Hepatocyte (in vitro differentiated cells): ENCODE measurements at regions not wholly inside any gene's neighbourhood (a gene's known extent, or its start where the extent isn't known, plus 50 kb on each side); places are given as distances from the start of the nearest gene placed in this dataset.

ENCODE experiments used
- DNase-seq: peaks from one replicate; pipeline ENCODE4 v3.0.0-alpha.2; 2016; ENCODE audit warnings: low spot score
- H2AFZ ChIP-seq: fragments of 200-600 bp; sonication (generic); 2 replicates; pipeline ENCODE4 v1.6.0; 2016; ENCODE audit warnings: antibody characterized with exemption, mild to moderate bottlenecking
- H3K27ac ChIP-seq: fragments of 200-600 bp; sonication (generic); 2 replicates; pipeline ENCODE4 v1.5.1; 2016; ENCODE audit warnings: mild to moderate bottlenecking
- H3K27me3 ChIP-seq: fragments of 200-600 bp; sonication (generic); 2 replicates; pipeline ENCODE4 v1.6.1; 2016
- H3K36me3 ChIP-seq: fragments of 200-600 bp; sonication (generic); replicated peaks from 2 replicates; pipeline ENCODE4 v1.5.1; 2016; ENCODE audit warnings: low read depth; ENCODE audit not compliant: insufficient read depth
- H3K4me1 ChIP-seq: fragments of 200-600 bp; sonication (generic); 2 replicates; pipeline ENCODE4 v1.5.1; 2016; ENCODE audit warnings: mild to moderate bottlenecking, moderate library complexity; ENCODE audit not compliant: insufficient read depth
- H3K4me2 ChIP-seq: fragments of 200-600 bp; sonication (generic); 2 replicates; pipeline ENCODE4 v1.6.0; 2016
- H3K4me3 ChIP-seq: fragments of 200-600 bp; sonication (generic); 2 replicates; pipeline ENCODE4 v1.5.1; 2016; ENCODE audit warnings: mild to moderate bottlenecking
- H3K79me2 ChIP-seq: fragments of 200-600 bp; sonication (generic); 2 replicates; pipeline ENCODE4 v1.6.0; 2017; ENCODE audit warnings: mild to moderate bottlenecking
- H3K9me2 ChIP-seq: fragments of 200-600 bp; sonication (generic); replicated peaks from 2 replicates; pipeline ENCODE4 v1.6.0; 2017; ENCODE audit warnings: mild to moderate bottlenecking; ENCODE audit not compliant: insufficient read depth
- H3K9me3 ChIP-seq: fragments of 200-600 bp; sonication (generic); 2 replicates; pipeline ENCODE4 v1.5.1; 2016; ENCODE audit warnings: low read depth, mild to moderate bottlenecking
- H4K20me1 ChIP-seq: fragments of 200-600 bp; sonication (generic); 2 replicates; pipeline ENCODE4 v1.6.0; 2016; ENCODE audit warnings: mild to moderate bottlenecking; ENCODE audit not compliant: insufficient read depth, poor library complexity, severe bottlenecking
- CTCF ChIP-seq: fragments of 200-600 bp; sonication (generic); IDR thresholded peaks from 2 replicates; pipeline ENCODE4 v1.5.1; 2016; ENCODE audit warnings: antibody characterized with exemption, mild to moderate bottlenecking; ENCODE audit not compliant: poor library complexity
- EZH2 ChIP-seq: fragments of 200-600 bp; sonication (generic); IDR thresholded peaks from 2 replicates; pipeline ENCODE4 v1.6.1; 2016; ENCODE audit warnings: antibody characterized with exemption, mild to moderate bottlenecking, borderline replicate concordance
- EZH2phosphoT487 ChIP-seq: fragments of 200-600 bp; sonication (generic); IDR thresholded peaks from one replicate; pipeline ENCODE4 v1.6.1; 2018; ENCODE audit warnings: antibody characterized with exemption, mild to moderate bottlenecking, low read depth, moderate library complexity; ENCODE audit not compliant: unreplicated experiment, severe bottlenecking
- WGBS: methylation state at CpG from one replicate; pipeline ENCODE4 v1.1.6; 2016; ENCODE audit warnings: low lambda C conversion rate; ENCODE audit errors: missing lambda C conversion rate; 5-methylcytosine and 5-hydroxymethylcytosine counted together

- DNase-seq, result no peak
- no peak overlapping the region for H3K4me2 ChIP-seq
- no peak overlapping the region for H2AFZ ChIP-seq
- H3K79me2 ChIP-seq, result no peaks in the 10 kb centered on the region
- H3K36me3 ChIP-seq, result no peaks in the 10 kb centered on the region
- no peaks in the 10 kb centered on the region for H3K27me3 ChIP-seq
- no peak overlapping the region for H3K27ac ChIP-seq
- H3K9me3 ChIP-seq, result no peaks in the 10 kb centered on the region
- no peaks in the 10 kb centered on the region for H4K20me1 ChIP-seq
- TF ChIP-seq EZH2phosphoT487 (no peak), CTCF (no peak), EZH2 (no peak)
- WGBS, result 75% methylated on average over 6 of the region's 6 CpGs
- H3K4me3 ChIP-seq, result no peak overlapping the region
- no peaks in the 10 kb centered on the region for H3K9me2 ChIP-seq
- peaks cover 6% of the 10 kb centered on the region for H3K4me1 ChIP-seq
These were observed 121.6 kb downstream of the ARL4C start for GRCh38 chr2:234375176-234375880.

DNA sequence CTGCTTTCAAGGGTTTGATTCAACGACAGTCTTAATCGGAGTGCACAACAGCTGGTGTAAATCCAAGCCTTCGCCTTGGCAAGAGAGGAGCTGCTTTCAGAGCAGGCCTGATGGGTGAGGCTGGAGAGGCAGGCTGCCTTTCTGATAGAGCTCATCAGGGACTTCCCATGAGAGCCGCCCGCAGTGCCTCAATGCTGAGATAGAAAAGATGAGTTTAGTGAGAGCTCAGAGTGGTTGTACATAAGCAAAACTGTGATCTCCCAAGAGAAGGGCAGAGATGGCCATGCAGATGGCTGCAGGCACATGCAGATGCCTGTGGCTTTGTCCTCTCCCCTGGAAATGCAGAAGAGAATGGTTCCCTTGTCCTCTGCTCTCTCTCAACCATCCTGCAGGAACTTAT is 122.1 kb downstream of the ARL4C start:
- no peak for DNase-seq
- peaks cover 7% of the 10 kb centered on the region for H3K4me1 ChIP-seq
- H3K36me3 ChIP-seq, result no peaks in the 10 kb centered on the region
- no peaks in the 10 kb centered on the region for H4K20me1 ChIP-seq
- H2AFZ ChIP-seq, result no peak overlapping the region
- no peaks in the 10 kb centered on the region for H3K79me2 ChIP-seq
- H3K27ac ChIP-seq, result no peak overlapping the region
- no peaks in the 10 kb centered on the region for H3K27me3 ChIP-seq
- H3K4me2 ChIP-seq, result no peak overlapping the region
- 88% methylated on average over 5 of the region's 5 CpGs for WGBS
- no peak overlapping the region for H3K4me3 ChIP-seq
- H3K9me3 ChIP-seq, result no peaks in the 10 kb centered on the region
- no peaks in the 10 kb centered on the region for H3K9me2 ChIP-seq
- TF ChIP-seq EZH2, result no peak

DNA sequence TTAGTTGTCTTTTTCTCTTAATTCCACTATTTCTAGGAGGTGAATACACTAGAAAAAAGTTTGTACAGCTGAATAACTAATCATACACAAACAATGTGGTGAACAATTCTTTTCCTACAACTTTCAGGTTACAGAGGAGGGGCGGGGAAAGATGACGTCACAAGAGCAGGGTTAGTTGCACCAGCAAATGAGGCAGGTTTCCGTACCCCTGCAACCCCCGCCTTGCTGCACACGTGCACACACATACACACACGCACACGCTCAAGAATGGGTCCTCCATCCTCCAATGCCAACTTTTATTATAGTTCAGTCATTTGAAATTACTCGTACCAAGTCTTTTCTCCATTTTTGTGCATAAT is 122.8 kb downstream of the ARL4C start:
- Histone ChIP-seq H3K9me3 (no peaks in the 10 kb centered on the region), H3K4me1 (peaks cover 13% of the 10 kb centered on the region), H3K36me3 (no peaks in the 10 kb centered on the region), H4K20me1 (no peaks in the 10 kb centered on the region), H3K79me2 (no peaks in the 10 kb centered on the region), H3K27ac (no peak overlapping the region), H3K4me3 (no peak overlapping the region), H2AFZ (no peak overlapping the region), H3K4me2 (no peak overlapping the region), H3K27me3 (no peaks in the 10 kb centered on the region), H3K9me2 (no peaks in the 10 kb centered on the region)
- DNase-seq, result no peak
- TF ChIP-seq EZH2, result no peak
- no peak for TF ChIP-seq EZH2phosphoT487
- TF ChIP-seq CTCF, result no peak
- 93% methylated on average over 8 of the region's 8 CpGs for WGBS

DNA sequence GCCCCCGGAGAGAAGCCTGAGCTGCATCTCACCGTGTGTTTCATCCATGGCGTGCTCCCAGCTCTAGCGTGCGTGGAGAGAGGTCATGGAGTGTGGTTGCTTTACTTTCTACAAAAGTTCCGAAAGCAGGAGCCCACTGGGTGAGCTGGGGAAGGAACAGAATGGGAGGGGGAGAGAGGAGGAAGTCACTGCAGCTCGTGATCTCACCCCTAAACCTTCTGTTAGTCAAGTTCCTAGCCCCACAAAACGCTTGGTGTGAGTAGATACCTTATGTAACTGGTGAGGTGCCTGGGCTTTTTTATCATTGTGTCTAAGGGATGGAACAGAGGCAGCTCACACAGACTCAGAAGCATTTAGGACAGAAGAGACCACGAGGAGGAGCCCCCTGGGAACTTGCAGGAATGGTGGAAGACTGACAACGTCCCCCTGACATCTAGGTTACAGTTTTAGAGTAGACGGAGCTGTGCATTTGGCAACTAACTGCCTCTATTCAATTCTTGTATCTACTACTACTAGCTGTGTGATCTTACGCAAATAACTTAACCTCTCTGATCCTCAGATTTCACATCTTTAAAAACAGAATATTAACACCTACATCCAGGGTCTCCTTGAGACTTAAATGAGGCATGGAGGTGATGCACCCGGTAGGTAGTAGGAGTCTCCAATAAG is 123.3 kb downstream of the ARL4C start:
- H3K27me3 ChIP-seq, result no peaks in the 10 kb centered on the region
- no peak for DNase-seq
- H3K36me3 ChIP-seq, result no peaks in the 10 kb centered on the region
- no peaks in the 10 kb centered on the region for H3K9me3 ChIP-seq
- peaks cover 15% of the 10 kb centered on the region for H3K4me1 ChIP-seq
- H3K4me3 ChIP-seq, result no peak overlapping the region
- H3K9me2 ChIP-seq, result no peaks in the 10 kb centered on the region
- H4K20me1 ChIP-seq, result no peaks in the 10 kb centered on the region
- WGBS, result 89% methylated on average over 13 of the region's 13 CpGs
- no peak overlapping the region for H3K27ac ChIP-seq
- H2AFZ ChIP-seq, result no peak overlapping the region
- no peak for TF ChIP-seq EZH2
- no peak for TF ChIP-seq EZH2phosphoT487
- TF ChIP-seq CTCF, result no peak
- no peak overlapping the region for H3K4me2 ChIP-seq
- H3K79me2 ChIP-seq, result no peaks in the 10 kb centered on the region
